ENCODE measurements at regions not wholly inside any gene's neighbourhood (a gene's known extent, or its start where the extent isn't known, plus 50 kb on each side); places are given as distances from the start of the nearest gene placed in this dataset.

DNA sequence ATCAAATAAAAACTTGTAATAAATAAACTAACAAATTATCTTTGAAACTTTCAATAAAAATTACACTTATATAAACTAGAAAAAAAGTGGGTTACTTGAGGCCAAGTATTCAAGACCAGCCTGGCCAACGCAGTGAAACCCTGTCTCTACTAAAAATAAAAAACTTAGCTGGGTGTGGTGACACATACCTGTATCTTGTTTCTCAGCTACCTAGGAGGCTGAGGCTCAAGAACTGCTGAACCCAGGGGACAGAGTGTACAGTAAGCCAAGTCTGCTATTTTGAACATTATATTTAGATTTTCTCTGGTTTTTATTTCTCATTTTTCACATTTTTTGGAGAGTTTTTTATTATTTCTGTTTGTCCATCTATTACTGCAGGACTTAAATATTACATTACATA is 1397.6 kb upstream of the B3GALT2 start:
- no peak overlapping the region for H3K4me2 ChIP-seq (ENCODE audit: low read depth, low read length, poor library complexity, severe bottlenecking)
- no peaks in the 10 kb centered on the region for H3F3A ChIP-seq (ENCODE audit: low read depth)
- no peaks in the 10 kb centered on the region for H3K9me3 ChIP-seq (ENCODE audit: insufficient read depth, low read depth, low read length)
- H3K4me3 ChIP-seq (ENCODE audit: low read length, poor library complexity, severe bottlenecking): no peak overlapping the region
- no peaks in the 10 kb centered on the region for H3K36me3 ChIP-seq (ENCODE audit: insufficient read depth, low read length)
- no peaks in the 10 kb centered on the region for H3K79me2 ChIP-seq (ENCODE audit: insufficient read depth, low read length)
- no peaks in the 10 kb centered on the region for H3K27me3 ChIP-seq (ENCODE audit: insufficient read depth, low read length, poor library complexity, severe bottlenecking)
- H2AFZ ChIP-seq (ENCODE audit: low read length): no peak overlapping the region
- no peak overlapping the region for H3K9ac ChIP-seq (ENCODE audit: low read depth, low read length, poor library complexity, severe bottlenecking)
- TF ChIP-seq EZH2phosphoT487 (IDR thresholded peaks at IDR 0.05; ENCODE audit: borderline replicate concordance): no peak
- TF ChIP-seq, protein P1, sequence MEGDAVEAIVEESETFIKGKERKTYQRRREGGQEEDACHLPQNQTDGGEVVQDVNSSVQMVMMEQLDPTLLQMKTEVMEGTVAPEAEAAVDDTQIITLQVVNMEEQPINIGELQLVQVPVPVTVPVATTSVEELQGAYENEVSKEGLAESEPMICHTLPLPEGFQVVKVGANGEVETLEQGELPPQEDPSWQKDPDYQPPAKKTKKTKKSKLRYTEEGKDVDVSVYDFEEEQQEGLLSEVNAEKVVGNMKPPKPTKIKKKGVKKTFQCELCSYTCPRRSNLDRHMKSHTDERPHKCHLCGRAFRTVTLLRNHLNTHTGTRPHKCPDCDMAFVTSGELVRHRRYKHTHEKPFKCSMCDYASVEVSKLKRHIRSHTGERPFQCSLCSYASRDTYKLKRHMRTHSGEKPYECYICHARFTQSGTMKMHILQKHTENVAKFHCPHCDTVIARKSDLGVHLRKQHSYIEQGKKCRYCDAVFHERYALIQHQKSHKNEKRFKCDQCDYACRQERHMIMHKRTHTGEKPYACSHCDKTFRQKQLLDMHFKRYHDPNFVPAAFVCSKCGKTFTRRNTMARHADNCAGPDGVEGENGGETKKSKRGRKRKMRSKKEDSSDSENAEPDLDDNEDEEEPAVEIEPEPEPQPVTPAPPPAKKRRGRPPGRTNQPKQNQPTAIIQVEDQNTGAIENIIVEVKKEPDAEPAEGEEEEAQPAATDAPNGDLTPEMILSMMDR (conservative IDR thresholded peaks at IDR 0.05; ENCODE audit: low read length): no peak
- H3K9me2 ChIP-seq (replicated peaks; ENCODE audit: low read depth, low read length): no peaks in the 10 kb centered on the region; the same call in 1 of the 2 replicates
- H4K20me1 ChIP-seq (ENCODE audit: insufficient read depth, low read length, poor library complexity, severe bottlenecking): no peaks in the 10 kb centered on the region
- no peaks in the 10 kb centered on the region for H3K4me1 ChIP-seq (ENCODE audit: insufficient read depth, low read length, poor library complexity, severe bottlenecking)

DNA sequence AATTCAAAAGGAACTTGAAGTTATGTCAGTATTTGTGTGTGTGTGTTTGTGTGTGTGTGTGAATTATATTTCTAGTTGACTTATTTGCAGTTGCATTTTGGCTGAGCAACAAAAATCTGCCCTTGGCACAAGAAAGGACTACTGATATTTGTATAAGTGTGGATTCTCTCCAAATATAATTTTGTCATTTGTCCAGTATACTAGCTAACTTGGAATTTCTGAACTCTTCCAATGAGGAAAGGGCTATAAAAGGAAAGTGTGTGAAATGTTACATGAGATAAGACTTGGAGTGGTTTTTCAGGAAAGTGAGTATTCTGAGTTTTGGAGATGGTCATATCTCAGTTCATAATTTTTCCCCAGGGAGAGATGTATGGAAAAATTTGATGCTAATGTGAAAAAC is 1384.1 kb upstream of the B3GALT2 start:
- peaks cover 7% of the 10 kb centered on the region for H3K4me1 ChIP-seq (ENCODE audit: insufficient read depth, low read length, poor library complexity, severe bottlenecking)
- no peak overlapping the region for H2AFZ ChIP-seq (ENCODE audit: low read length)
- H3K4me3 ChIP-seq (ENCODE audit: low read length, poor library complexity, severe bottlenecking): no peak overlapping the region
- H4K20me1 ChIP-seq (ENCODE audit: insufficient read depth, low read length, poor library complexity, severe bottlenecking): no peaks in the 10 kb centered on the region
- H3F3A ChIP-seq (ENCODE audit: low read depth): no peaks in the 10 kb centered on the region
- H3K9ac ChIP-seq (ENCODE audit: low read depth, low read length, poor library complexity, severe bottlenecking): no peak overlapping the region
- no peaks in the 10 kb centered on the region for H3K36me3 ChIP-seq (ENCODE audit: insufficient read depth, low read length)
- no peaks in the 10 kb centered on the region for H3K27me3 ChIP-seq (ENCODE audit: insufficient read depth, low read length, poor library complexity, severe bottlenecking)
- H3K9me2 ChIP-seq (replicated peaks; ENCODE audit: low read depth, low read length): no peaks in the 10 kb centered on the region
- no peaks in the 10 kb centered on the region for H3K79me2 ChIP-seq (ENCODE audit: insufficient read depth, low read length)
- no peak overlapping the region for H3K4me2 ChIP-seq (ENCODE audit: low read depth, low read length, poor library complexity, severe bottlenecking)
- H3K9me3 ChIP-seq (ENCODE audit: insufficient read depth, low read depth, low read length): no peaks in the 10 kb centered on the region
- TF ChIP-seq EZH2phosphoT487 (IDR thresholded peaks at IDR 0.05; ENCODE audit: borderline replicate concordance): no peak
- TF ChIP-seq, protein P1 (conservative IDR thresholded peaks at IDR 0.05; ENCODE audit: low read length): no peak

GRCh38 chr1:194568610-194569009 is 1382.2 kb upstream of the B3GALT2 start:
- Histone ChIP-seq H4K20me1 (ENCODE audit: insufficient read depth, low read length, poor library complexity, severe bottlenecking) (no peaks in the 10 kb centered on the region), H3K4me3 (ENCODE audit: low read length, poor library complexity, severe bottlenecking) (no peak overlapping the region), H3K9ac (ENCODE audit: low read depth, low read length, poor library complexity, severe bottlenecking) (no peak overlapping the region), H3K9me3 (ENCODE audit: insufficient read depth, low read depth, low read length) (no peaks in the 10 kb centered on the region), H3K4me1 (ENCODE audit: insufficient read depth, low read length, poor library complexity, severe bottlenecking) (no peaks in the 10 kb centered on the region), H3F3A (ENCODE audit: low read depth) (no peaks in the 10 kb centered on the region), H3K36me3 (ENCODE audit: insufficient read depth, low read length) (no peaks in the 10 kb centered on the region), H3K4me2 (ENCODE audit: low read depth, low read length, poor library complexity, severe bottlenecking) (no peak overlapping the region), H3K79me2 (ENCODE audit: insufficient read depth, low read length) (no peaks in the 10 kb centered on the region), H2AFZ (ENCODE audit: low read length) (no peak overlapping the region), H3K27me3 (ENCODE audit: insufficient read depth, low read length, poor library complexity, severe bottlenecking) (no peaks in the 10 kb centered on the region), H3K9me2 (replicated peaks; ENCODE audit: low read depth, low read length) (no peaks in the 10 kb centered on the region)
- TF ChIP-seq, protein P1 (conservative IDR thresholded peaks at IDR 0.05; ENCODE audit: low read length): no peak
- TF ChIP-seq EZH2phosphoT487 (IDR thresholded peaks at IDR 0.05; ENCODE audit: borderline replicate concordance): no peak

Data from Loucy (cell line).